Inflammatory macrophage treated with lipopolysaccharide for 1 hour (primary cell): ENCODE measurements at regions not wholly inside any gene's neighbourhood (a gene's known extent, or its start where the extent isn't known, plus 50 kb on each side); places are given as distances from the start of the nearest gene placed in this dataset.
"Not testable (repeated sequence)": the region's sequence is repeated elsewhere in the genome, so short reads cannot be mapped to it uniquely, and the experiment has no call there.

Experiments used
- DNase-seq, 2 donors: peaks; one replicate each; pipeline ENCODE4 v3.0.0-alpha.2; 2020 to 2022

DNA sequence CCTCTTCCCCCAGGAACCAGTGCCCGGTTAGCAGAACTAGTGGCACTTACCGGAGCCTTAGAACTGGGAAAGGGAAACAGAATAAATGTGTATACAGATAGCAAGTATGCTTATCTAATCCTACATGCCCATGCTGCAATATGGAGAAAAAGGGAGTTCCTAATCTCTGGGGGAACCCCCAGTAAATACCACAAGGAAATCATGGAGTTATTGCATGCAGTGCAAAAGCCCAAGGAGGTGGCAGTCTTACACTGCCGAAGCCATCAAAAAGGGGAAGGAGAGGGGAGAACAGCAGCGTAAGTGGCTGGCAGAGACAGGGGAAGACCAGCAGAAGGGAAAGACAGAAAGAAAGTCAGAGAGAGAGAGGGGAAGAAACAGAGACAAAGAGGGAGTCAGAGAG is 556.7 kb upstream of the SPRY2 start:
- DNase-seq = peak; percentile 44 to 83

DNA sequence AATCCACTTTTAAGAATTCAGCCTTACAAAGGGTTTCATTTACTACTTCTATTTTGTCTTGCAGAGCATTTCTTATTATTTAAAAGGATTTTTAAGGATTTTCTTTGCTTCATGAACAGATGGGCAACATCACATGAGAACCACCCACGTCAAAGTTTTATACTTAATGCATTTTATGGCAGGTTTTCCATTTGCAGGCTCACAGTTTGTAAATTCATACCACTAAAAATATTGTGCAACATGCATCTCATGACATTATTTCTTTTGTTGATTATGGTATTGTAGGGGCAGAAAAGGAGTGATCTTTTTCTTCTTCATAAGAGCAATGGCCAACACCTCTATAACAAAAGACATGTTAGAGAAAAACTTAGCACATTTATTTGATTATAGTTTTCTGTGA is 554.0 kb upstream of the SPRY2 start:
- no peak for DNase-seq

- DNase-seq = no peak
Measured at GRCh38 chr13:80889829-80890228, 548.9 kb upstream of the SPRY2 start.

DNA sequence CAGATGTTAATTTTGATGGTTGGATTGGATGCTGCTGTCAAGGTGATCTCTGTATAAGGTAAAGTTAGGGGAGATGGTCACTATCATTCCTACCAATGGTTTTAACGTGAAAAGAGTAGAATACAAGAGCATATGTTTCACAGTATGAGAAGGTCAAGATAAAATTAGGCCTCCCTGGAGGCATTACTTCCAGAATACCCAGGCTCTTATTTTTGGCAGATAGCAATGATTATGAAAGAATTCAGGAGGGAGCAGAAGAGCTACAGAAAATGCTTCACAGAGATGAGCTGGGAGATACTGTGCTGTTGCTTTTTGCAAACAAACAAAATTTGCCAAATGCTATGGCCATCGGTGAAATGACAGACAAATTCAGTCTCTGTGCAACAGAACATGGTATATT is 547.5 kb upstream of the SPRY2 start:
- DNase-seq = no peak

DNA sequence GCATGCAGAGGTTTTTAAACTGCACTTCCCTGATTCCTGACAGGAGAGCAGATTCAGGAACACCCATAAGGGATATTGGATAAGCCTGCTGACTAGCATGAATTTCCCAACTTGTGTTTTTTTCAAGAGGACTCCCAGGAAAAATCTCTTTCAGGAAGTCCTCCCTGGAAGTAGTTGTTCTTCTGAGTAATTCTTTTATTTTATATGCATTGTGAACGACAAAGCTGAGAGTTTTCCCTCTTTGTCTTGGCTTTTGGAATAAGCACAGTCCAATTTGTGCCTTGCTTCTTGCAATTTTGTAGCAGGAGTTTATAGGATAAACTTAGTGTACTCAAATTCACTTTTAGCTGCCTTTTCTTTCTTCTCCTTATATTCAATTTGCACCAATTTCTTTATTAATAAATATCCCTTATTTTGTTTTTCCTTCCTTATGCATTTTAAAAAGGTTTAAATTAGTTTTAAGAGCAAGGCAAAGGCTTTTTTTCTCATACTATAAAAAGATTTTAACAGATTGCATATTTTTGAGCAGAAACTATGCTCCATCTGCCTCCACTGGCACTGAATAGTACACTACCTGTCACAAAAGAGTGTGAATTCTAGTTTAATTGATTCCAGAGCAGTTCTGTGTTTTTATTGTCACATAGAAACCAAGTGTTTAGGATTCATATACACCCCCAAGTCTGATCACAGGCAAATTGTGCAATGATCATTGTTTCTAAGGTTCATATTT is 543.3 kb upstream of the SPRY2 start:
- DNase-seq = no peak

- no peak for DNase-seq
Measured at GRCh38 chr13:80883545-80883944, 542.6 kb upstream of the SPRY2 start.

DNA sequence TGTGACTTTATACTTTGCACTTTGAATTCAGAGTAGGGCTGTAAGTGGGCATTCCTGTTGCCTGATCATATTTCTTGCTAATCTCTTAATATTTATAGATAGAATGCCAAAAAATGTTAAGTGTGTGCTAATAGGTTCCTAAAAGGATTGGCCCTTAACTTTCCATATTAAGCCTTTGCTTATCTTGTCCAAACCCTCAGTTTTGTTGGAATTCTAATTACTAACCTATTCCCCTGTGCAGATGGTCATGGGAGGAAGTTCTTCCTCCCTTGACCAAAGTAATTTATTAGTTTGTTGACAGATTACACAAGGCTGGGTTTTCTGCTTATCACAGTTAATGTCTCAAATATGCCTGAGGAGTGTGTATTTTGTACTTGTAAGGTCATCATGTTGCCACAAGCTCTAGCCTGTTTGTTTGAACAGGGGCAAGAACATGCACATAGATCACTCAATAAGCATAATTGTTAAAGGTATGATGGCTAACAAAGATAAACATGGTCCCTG is 541.1 kb upstream of the SPRY2 start:
- no peak for DNase-seq

- DNase-seq = no peak
Measured at GRCh38 chr13:80881495-80881894, 540.6 kb upstream of the SPRY2 start.

GRCh38 chr13:80881034-80881433 is 540.1 kb upstream of the SPRY2 start:
- DNase-seq = no peak

DNA sequence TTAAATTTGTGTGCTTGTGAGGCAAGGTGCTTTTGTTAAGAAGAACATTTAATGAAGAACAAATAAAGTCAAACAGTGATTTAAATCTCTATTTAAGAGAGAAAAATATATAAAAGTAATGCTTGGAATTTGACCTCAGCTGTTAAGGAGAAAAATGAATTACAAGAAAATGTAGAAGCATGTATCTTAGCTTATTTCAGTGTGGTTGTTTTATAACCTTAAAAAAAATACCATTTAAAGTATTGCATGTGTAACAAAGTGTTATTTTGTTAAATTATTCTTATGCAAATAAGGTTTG is 537.0 kb upstream of the SPRY2 start:
- DNase-seq = no peak

DNA sequence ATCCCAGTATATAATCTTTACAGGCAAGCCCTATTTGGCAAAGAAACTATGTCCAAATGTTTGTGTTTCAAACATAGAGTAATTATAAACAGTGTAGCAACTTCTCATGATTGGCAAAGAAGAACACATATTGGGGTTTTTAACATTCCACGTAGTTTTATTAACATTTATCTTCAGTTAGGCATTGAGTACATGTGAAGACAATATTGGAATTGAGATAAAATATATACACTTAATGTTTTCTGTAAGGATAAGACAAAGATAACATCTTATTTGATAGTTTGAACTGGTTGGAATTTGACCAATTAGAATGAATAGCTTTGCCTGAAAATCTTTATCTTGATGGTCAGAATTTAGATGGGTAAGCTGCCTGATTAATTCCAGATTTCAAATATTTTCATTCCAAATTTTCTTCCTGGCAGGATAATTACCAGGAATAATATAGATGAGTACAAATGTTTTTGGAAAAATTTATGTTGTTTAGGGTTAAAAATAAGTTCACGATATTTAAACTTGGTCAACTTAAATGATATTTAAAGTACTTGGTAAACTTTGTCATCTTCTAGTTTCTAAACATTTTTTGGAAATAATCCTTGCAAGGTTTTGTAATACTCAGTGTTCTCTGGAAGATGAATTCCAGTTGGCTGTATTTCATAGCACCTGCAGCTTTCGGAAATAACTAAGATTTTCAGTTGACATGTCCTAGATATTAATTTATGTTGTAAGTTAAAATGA is 536.5 kb upstream of the SPRY2 start:
- DNase-seq = no peak

- peak; percentile 73 to 80 for DNase-seq
Measured at GRCh38 chr13:80873589-80873988, 532.7 kb upstream of the SPRY2 start.

- not testable (repeated sequence) for DNase-seq
Measured at GRCh38 chr13:80871971-80872370, 531.0 kb upstream of the SPRY2 start.

GRCh38 chr13:80871481-80871880 is 530.6 kb upstream of the SPRY2 start:
- DNase-seq = no peak

GRCh38 chr13:80870186-80870585 is 529.3 kb upstream of the SPRY2 start:
- DNase-seq = no peak

DNA sequence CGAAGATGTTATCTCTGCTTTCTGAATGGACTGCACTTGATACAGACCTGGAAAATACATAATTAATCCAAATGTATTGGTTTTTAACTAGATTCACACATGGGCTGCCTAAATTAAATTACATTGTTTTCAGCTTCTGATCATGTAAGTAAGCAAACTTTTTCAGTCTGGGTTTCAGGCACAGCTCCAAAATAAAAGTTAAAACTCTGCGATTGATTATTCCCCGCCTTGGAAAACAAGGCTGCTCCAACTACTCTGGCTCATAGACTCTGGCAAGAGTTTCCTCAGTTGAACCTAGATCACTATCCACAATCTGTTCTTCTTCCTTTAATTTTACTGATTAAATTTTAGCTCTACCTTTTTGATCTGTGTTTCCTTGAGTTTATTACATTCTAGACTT is 526.0 kb upstream of the SPRY2 start:
- no peak for DNase-seq

GRCh38 chr13:80865329-80865728 is 524.4 kb upstream of the SPRY2 start:
- DNase-seq = no peak

GRCh38 chr13:80862456-80862855 is 521.5 kb upstream of the SPRY2 start:
- no peak for DNase-seq

GRCh38 chr13:80860845-80861244 is 519.9 kb upstream of the SPRY2 start:
- DNase-seq = peak in 1 of 2 donors; percentile 30

DNA sequence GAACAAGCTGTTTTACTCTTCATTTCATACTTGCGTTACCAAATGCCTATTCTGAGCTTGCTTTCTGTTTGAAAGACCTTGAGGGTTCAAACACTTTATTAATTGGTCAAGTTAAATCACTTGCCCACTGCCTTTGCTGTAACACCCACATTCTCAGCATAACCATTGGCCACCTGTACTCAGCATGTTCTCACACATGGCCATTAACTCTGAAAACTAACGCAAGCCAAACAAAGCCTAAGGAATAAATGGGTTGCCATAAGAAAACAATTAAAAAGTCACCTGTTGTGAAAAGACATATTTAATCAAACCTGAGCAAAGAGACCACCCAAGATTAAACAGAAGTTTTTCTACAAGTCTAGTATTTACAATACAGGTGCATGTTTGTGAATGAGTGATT is 517.2 kb upstream of the SPRY2 start:
- no peak for DNase-seq

DNA sequence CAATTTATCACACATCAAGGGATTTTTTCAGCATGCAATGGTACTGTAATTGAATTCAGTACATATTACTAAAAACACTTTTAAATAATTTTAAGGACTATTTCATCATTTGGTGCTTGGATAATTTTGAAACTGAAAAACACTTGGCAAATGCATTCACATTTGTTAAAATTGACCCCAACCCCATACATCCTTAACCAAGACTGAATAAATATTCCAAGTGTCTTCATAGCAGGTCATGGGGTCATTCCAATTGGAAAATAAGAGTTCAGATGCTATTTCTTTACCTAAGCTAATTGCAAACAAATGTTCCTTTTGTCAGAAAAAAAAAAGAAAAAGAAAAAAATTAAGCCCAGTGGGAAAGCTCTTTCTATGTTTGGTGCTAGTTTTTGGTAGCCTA is 516.4 kb upstream of the SPRY2 start:
- DNase-seq = no peak

DNA sequence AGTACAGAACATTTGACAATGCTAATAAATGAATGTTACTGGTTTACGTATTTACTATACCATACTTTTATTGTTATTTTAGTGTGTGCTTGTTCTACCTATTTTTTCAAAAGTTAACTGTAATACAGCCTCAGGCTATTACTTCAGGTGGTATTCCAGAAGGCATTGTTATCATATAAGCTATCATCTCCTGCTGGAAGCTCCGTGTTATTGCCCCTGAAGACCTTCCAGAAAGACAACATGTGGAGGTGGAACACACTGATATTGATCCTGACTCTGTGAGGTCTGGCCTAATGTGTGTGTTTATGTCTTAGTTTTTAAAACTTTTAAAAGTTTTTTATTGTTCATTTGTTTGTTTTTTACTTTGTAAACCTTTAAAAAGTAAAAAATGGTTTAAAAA is 509.8 kb upstream of the SPRY2 start:
- DNase-seq = no peak

GRCh38 chr13:80844164-80844563 is 503.2 kb upstream of the SPRY2 start:
- DNase-seq = no peak

DNA sequence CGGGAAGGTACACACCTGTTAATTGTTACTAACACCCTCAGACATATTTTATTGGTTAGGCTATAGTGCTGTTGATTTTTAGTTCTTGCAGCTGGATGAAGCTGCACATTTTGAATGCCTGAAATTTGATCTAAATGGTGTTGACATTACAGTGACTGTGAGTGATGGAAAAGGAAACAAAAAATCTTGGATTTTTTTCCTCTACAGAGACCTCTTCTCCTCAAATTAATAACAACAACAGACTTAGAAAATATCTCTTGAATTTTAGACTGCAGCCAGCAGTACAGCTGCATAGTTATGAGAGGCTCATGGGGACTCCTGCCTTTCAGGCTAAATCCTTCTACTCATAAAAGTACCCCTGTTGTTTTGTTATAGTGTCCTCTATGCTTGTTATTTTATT is 500.5 kb upstream of the SPRY2 start:
- DNase-seq = no peak
